ENCODE measurements at regions not wholly inside any gene's neighbourhood (a gene's known extent, or its start where the extent isn't known, plus 50 kb on each side); places are given as distances from the start of the nearest gene placed in this dataset.

- peaks cover 6% of the 10 kb centered on the region for H3K4me1 Mint-ChIP-seq
- no peaks in the 10 kb centered on the region for H3K36me3 Mint-ChIP-seq (ENCODE audit: low read depth)
- no peak overlapping the region for H3K4me3 Mint-ChIP-seq
- H3K9me3 Mint-ChIP-seq: peaks cover 12% of the 10 kb centered on the region
- H3K27ac Mint-ChIP-seq: no peak overlapping the region
- no peak for TF ChIP-seq CTCF (IDR thresholded peaks at IDR 0.05; ENCODE audit: unreplicated experiment in 3 of 3)
- H3K27me3 Mint-ChIP-seq (ENCODE audit: low read depth): peaks cover 4% of the 10 kb centered on the region
These were observed 74.7 kb downstream of the NEURL3 start for GRCh38 chr2:96430394-96430988.

GRCh38 chr2:96427917-96428316 lies 77.2 kb downstream of the NEURL3 start:
- no peak for TF ChIP-seq CTCF (IDR thresholded peaks at IDR 0.05; ENCODE audit: unreplicated experiment in 3 of 3)
- H3K9me3 Mint-ChIP-seq: peaks cover 12% of the 10 kb centered on the region
- no peak overlapping the region for H3K27ac Mint-ChIP-seq
- H3K4me3 Mint-ChIP-seq: no peak overlapping the region
- H3K36me3 Mint-ChIP-seq (ENCODE audit: low read depth): no peaks in the 10 kb centered on the region
- peaks cover 18% of the 10 kb centered on the region for H3K4me1 Mint-ChIP-seq
- peaks cover 4% of the 10 kb centered on the region for H3K27me3 Mint-ChIP-seq (ENCODE audit: low read depth)

- Mint-ChIP-seq H3K4me3 (no peak overlapping the region), H3K27me3 (ENCODE audit: low read depth) (peaks cover 4% of the 10 kb centered on the region), H3K9me3 (peaks cover 12% of the 10 kb centered on the region), H3K27ac (no peak overlapping the region), H3K36me3 (ENCODE audit: low read depth) (no peaks in the 10 kb centered on the region), H3K4me1 (peaks cover 22% of the 10 kb centered on the region)
- TF ChIP-seq CTCF (IDR thresholded peaks at IDR 0.05; ENCODE audit: unreplicated experiment in 3 of 3): no peak
These were observed 78.0 kb downstream of the NEURL3 start for GRCh38 chr2:96427169-96427568.

GRCh38 chr2:96423828-96424227 lies 81.3 kb downstream of the NEURL3 start:
- Mint-ChIP-seq H3K9me3 (peaks cover 27% of the 10 kb centered on the region), H3K36me3 (ENCODE audit: low read depth) (no peaks in the 10 kb centered on the region), H3K4me1 (peaks cover 16% of the 10 kb centered on the region), H3K4me3 (peak overlapping the region in 1 of 3 experiments; percentile 14), H3K27me3 (ENCODE audit: low read depth) (peaks cover 4% of the 10 kb centered on the region), H3K27ac (peak overlapping the region; percentile 62 to 92 (median 87))
- no peak for TF ChIP-seq CTCF (IDR thresholded peaks at IDR 0.05; ENCODE audit: unreplicated experiment in 3 of 3)
